Trophoblast cell (in vitro differentiated cells and primary cell): ENCODE measurements at regions not wholly inside any gene's neighbourhood (a gene's known extent, or its start where the extent isn't known, plus 50 kb on each side); places are given as distances from the start of the nearest gene placed in this dataset.
A peak's percentile ranks its signal among the peaks of the same experiment; 100 is the strongest.

ENCODE experiments used
- DNase-seq, 2 donors: peaks; one replicate each; pipeline ENCODE4 v3.0.0-alpha.2; 2016
- H2AFZ ChIP-seq: 2 replicates; pipeline ENCODE4 v1.6.1; 2013; ENCODE audit warnings: low read length, moderate library complexity, mild to moderate bottlenecking; ENCODE audit not compliant: insufficient read depth, poor library complexity
- H2AK5ac ChIP-seq: 2 replicates; pipeline ENCODE4 v1.6.1; 2013; ENCODE audit warnings: mild to moderate bottlenecking, low read length
- H2BK120ac ChIP-seq: 2 replicates; pipeline ENCODE4 v1.6.1; 2013; ENCODE audit warnings: low read length, mild to moderate bottlenecking, moderate library complexity; ENCODE audit not compliant: insufficient read depth, poor library complexity
- H2BK12ac ChIP-seq: 2 replicates; pipeline ENCODE4 v1.6.1; 2013; ENCODE audit warnings: mild to moderate bottlenecking, low read length, moderate library complexity
- H2BK5ac ChIP-seq: 2 replicates; pipeline ENCODE4 v1.6.1; 2013; ENCODE audit warnings: low read length, low read depth, moderate library complexity, mild to moderate bottlenecking; ENCODE audit not compliant: poor library complexity
- H3K14ac ChIP-seq: 2 replicates; pipeline ENCODE4 v1.6.1; 2013; ENCODE audit warnings: mild to moderate bottlenecking, low read length
- H3K18ac ChIP-seq: 2 replicates; pipeline ENCODE4 v1.6.1; 2013; ENCODE audit warnings: mild to moderate bottlenecking, low read length
- H3K23ac ChIP-seq: 2 replicates; pipeline ENCODE4 v1.6.1; 2013; ENCODE audit warnings: low read length
- H3K27ac ChIP-seq: 2 replicates; pipeline ENCODE4 v1.5.1; 2013; ENCODE audit warnings: low read depth, mild to moderate bottlenecking, inconsistent platforms, low read length, moderate library complexity
- H3K27me3 ChIP-seq: 2 replicates; pipeline ENCODE4 v1.6.1; 2013; ENCODE audit warnings: inconsistent platforms, mild to moderate bottlenecking, low read length, moderate library complexity; ENCODE audit not compliant: insufficient read depth
- H3K36me3 ChIP-seq, 2 experiments: 1 replicate in 1 of 2; 2 replicates in 1 of 2; pipeline ENCODE4 v1.6.1; 2013; ENCODE audit warnings: low read length in 2 of 2, mild to moderate bottlenecking in 2 of 2, moderate library complexity in 1 of 2; ENCODE audit not compliant: insufficient read depth in 2 of 2, control insufficient read depth in 1 of 2
- H3K4ac ChIP-seq: 2 replicates; pipeline ENCODE4 v1.6.1; 2013; ENCODE audit warnings: low read depth, mild to moderate bottlenecking, low read length, moderate library complexity
- H3K4me1 ChIP-seq, 2 experiments: 1 replicate in 1 of 2; 2 replicates in 1 of 2; pipeline ENCODE4 v1.6.1; 2013; ENCODE audit warnings: low read length in 2 of 2, mild to moderate bottlenecking in 2 of 2, moderate library complexity in 1 of 2; ENCODE audit not compliant: insufficient read depth in 2 of 2, control insufficient read depth in 1 of 2
- H3K4me2 ChIP-seq: 2 replicates; pipeline ENCODE4 v1.6.1; 2013; ENCODE audit warnings: inconsistent platforms, mild to moderate bottlenecking, low read length, moderate library complexity
- H3K4me3 ChIP-seq: 2 replicates; pipeline ENCODE4 v1.5.1; 2013; ENCODE audit warnings: mild to moderate bottlenecking, low read depth, low read length, inconsistent platforms
- H3K79me1 ChIP-seq: one replicate; pipeline ENCODE4 v1.6.1; 2013; ENCODE audit warnings: low read length
- H3K79me2 ChIP-seq: 2 replicates; pipeline ENCODE4 v1.6.1; 2013; ENCODE audit warnings: low read length, mild to moderate bottlenecking; ENCODE audit not compliant: control insufficient read depth, insufficient read depth, poor library complexity
- H3K9ac ChIP-seq: 2 replicates; pipeline ENCODE4 v1.6.1; 2013; ENCODE audit warnings: mild to moderate bottlenecking, low read length
- H3K9me3 ChIP-seq: 2 replicates; pipeline ENCODE4 v1.6.1; 2013; ENCODE audit warnings: low read depth, mild to moderate bottlenecking, control low read depth, inconsistent platforms, low read length; ENCODE audit not compliant: insufficient read depth
- H4K12ac ChIP-seq: 2 replicates; pipeline ENCODE4 v1.6.1; 2013; ENCODE audit warnings: low read depth, mild to moderate bottlenecking, low read length, moderate library complexity
- H4K8ac ChIP-seq: 2 replicates; pipeline ENCODE4 v1.6.1; 2013; ENCODE audit warnings: low read depth, mild to moderate bottlenecking, low read length, moderate library complexity
- H4K91ac ChIP-seq: one replicate; pipeline ENCODE4 v1.6.1; 2013; ENCODE audit warnings: low read depth, mild to moderate bottlenecking, low read length, moderate library complexity
- WGBS: extraction: QIAGEN DNeasy Blood & Tissue Kit; methylation state at CpG from one replicate; pipeline ENCODE4 v1.1.7; 2013; ENCODE audit warnings: missing lambda C conversion rate; ENCODE audit not compliant: insufficient read length, insufficient coverage; ENCODE audit errors: extremely low coverage; 5-methylcytosine and 5-hydroxymethylcytosine counted together

DNA sequence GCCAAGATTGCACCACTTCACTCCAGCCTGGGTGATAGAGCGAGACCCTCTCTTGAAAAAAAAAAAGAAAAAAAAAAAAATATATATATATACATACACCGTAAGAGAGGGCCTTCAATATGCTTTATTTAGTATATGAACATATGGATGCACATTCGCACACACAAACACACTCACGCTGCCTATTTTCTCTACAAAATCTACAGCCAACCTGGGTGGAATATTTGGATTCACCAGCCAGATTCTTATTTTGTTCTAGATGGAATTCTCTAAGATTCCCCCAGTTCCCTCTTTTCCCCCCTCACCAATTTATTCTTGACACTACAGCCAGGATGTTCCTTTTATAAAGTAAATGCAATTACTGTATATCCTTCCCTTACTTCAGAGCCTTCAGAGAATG lies 131.6 kb downstream of the TM2D1 start:
- Histone ChIP-seq H2BK5ac (no peak overlapping the region), H3K4ac (no peak overlapping the region), H3K36me3 (no peaks in the 10 kb centered on the region), H2AFZ (no peak overlapping the region), H2BK120ac (no peak overlapping the region), H3K79me2 (no peaks in the 10 kb centered on the region), H3K4me1 (no peaks in the 10 kb centered on the region), H3K9me3 (no peaks in the 10 kb centered on the region), H4K12ac (no peak overlapping the region), H3K4me3 (no peak overlapping the region), H3K79me1 (no peaks in the 10 kb centered on the region), H2AK5ac (no peak overlapping the region), H3K4me2 (no peak overlapping the region), H3K18ac (no peak overlapping the region), H4K91ac (no peak overlapping the region), H3K23ac (no peak overlapping the region), H3K27me3 (no peaks in the 10 kb centered on the region), H3K27ac (no peak overlapping the region), H3K14ac (no peak overlapping the region), H4K8ac (no peak overlapping the region), H2BK12ac (no peak overlapping the region), H3K9ac (no peak overlapping the region)
- no peak for DNase-seq
- no CpG with 5 or more reads among the region's 4 CpGs for WGBS

DNA sequence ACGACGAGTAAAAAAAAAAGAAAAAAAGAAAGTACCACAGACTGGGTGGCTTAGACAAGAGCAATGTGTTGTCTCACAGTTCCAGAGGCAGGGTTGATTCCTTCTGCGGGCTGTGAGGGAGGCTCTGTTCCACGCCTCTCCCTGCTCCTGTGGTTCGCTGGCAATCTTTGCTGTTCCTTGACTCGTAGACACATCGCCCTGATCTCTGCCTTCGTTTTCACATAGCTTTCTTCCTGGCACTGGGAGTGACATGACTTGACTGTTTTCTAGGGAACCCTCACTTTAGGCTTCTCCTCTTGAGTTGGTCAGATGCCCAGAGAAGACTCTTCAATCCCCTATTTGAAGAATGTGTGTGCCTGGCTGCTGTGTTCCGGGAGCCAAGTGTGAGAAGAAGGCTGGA lies 133.6 kb downstream of the TM2D1 start:
- H3K79me1 ChIP-seq = no peaks in the 10 kb centered on the region
- H3K18ac ChIP-seq = no peak overlapping the region
- no peak overlapping the region for H3K23ac ChIP-seq
- no peaks in the 10 kb centered on the region for H3K79me2 ChIP-seq
- H3K14ac ChIP-seq = no peak overlapping the region
- no peaks in the 10 kb centered on the region for H3K36me3 ChIP-seq
- H4K8ac ChIP-seq = no peak overlapping the region
- no peak overlapping the region for H2BK5ac ChIP-seq
- H3K9ac ChIP-seq = no peak overlapping the region
- no peak overlapping the region for H3K4me2 ChIP-seq
- no peak for DNase-seq
- no peak overlapping the region for H2AFZ ChIP-seq
- no peaks in the 10 kb centered on the region for H3K9me3 ChIP-seq
- WGBS = no CpG with 5 or more reads among the region's 9 CpGs
- no peak overlapping the region for H3K4ac ChIP-seq
- H4K12ac ChIP-seq = no peak overlapping the region
- no peak overlapping the region for H3K27ac ChIP-seq
- H2BK12ac ChIP-seq = no peak overlapping the region
- H3K4me1 ChIP-seq = no peaks in the 10 kb centered on the region
- H4K91ac ChIP-seq = no peak overlapping the region
- H3K4me3 ChIP-seq = no peak overlapping the region
- H2AK5ac ChIP-seq = no peak overlapping the region
- H3K27me3 ChIP-seq = no peaks in the 10 kb centered on the region
- no peak overlapping the region for H2BK120ac ChIP-seq

DNA sequence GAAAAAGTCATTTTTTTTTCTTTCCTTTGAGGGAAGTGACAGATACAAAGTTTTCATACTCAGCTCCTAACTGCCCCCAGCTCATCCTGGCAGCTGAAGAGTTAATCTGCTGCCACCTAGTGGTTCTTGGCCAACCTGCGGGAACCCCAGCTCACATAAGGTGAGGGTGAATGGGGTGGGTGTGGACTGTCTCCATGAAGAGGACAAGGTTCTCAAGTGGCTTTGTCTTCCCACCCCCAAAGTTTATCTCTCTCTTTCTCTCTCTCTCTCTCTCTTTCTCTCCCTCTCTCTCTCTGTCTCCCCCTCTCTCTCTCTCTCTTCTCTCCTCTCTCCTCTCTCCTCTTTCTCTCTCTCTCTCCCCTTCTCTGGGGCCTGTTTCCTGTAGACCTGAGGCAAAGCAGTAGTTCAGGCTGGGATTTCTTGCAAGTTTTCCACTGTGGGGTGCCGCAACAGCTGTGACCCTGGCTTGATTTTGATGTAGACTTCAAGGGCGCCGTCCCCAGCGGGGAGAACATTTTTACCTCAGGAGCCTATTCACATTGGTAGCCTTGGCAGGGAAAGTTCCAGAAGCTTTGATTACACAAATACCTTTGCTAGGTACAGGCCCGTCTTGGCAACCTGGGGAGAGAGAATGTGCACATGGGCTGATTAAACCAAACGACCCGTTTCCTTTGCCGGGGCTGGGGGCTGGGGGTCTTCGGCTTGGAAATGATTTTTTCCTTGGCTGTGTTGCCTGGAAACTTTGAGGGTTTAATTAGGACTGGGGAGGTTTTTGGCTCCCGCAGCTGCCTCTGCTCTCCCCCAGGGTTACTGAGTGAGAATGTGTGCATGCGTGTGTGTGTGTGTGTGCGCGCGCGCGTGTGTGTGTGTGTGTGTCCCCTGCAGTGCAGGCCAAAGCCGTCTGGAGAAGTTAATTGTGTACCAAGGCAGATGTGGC lies 135.9 kb downstream of the TM2D1 start:
- no peak overlapping the region for H2BK120ac ChIP-seq
- no peak overlapping the region for H3K27ac ChIP-seq
- DNase-seq = peak in 1 of 2 donors; percentile 51
- H3K27me3 ChIP-seq = no peaks in the 10 kb centered on the region
- no peak overlapping the region for H2BK5ac ChIP-seq
- WGBS = no CpG with 5 or more reads among the region's 18 CpGs
- no peak overlapping the region for H3K4me3 ChIP-seq
- H4K8ac ChIP-seq = no peak overlapping the region
- H4K12ac ChIP-seq = no peak overlapping the region
- H3K14ac ChIP-seq = no peak overlapping the region
- no peak overlapping the region for H2BK12ac ChIP-seq
- H2AK5ac ChIP-seq = no peak overlapping the region
- H3K9me3 ChIP-seq = no peaks in the 10 kb centered on the region
- no peaks in the 10 kb centered on the region for H3K36me3 ChIP-seq
- no peak overlapping the region for H4K91ac ChIP-seq
- H3K79me1 ChIP-seq = no peaks in the 10 kb centered on the region
- H3K4me1 ChIP-seq = no peaks in the 10 kb centered on the region
- no peaks in the 10 kb centered on the region for H3K79me2 ChIP-seq
- H2AFZ ChIP-seq = no peak overlapping the region
- H3K4me2 ChIP-seq = no peak overlapping the region
- H3K18ac ChIP-seq = no peak overlapping the region
- no peak overlapping the region for H3K4ac ChIP-seq
- H3K9ac ChIP-seq = no peak overlapping the region
- no peak overlapping the region for H3K23ac ChIP-seq

DNA sequence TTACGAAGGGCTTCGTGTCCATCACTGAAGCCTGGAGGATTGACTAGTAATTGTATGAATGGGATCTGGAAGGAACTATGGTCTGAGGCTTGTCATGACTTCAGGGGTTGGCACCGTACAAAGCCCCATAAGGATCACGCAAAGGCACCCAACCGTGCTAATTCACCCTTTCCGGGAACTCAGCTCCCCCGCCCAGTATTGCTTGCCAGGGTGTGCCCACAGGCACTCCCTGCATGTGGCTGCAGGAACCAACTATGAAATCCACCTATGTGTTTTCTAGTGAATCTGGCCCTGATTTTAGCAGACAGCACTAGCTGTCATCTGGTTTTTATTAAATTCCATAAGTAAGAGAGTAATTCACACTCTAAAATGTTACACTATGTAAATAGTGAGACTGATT lies 139.2 kb downstream of the TM2D1 start:
- Histone ChIP-seq H3K79me2 (no peaks in the 10 kb centered on the region), H4K8ac (no peak overlapping the region), H2AFZ (no peak overlapping the region), H3K36me3 (no peaks in the 10 kb centered on the region), H3K4me2 (no peak overlapping the region), H3K27me3 (no peaks in the 10 kb centered on the region), H3K23ac (no peak overlapping the region), H3K9me3 (no peaks in the 10 kb centered on the region), H3K4ac (no peak overlapping the region), H3K4me1 (no peaks in the 10 kb centered on the region), H4K91ac (no peak overlapping the region), H3K79me1 (no peaks in the 10 kb centered on the region), H3K27ac (no peak overlapping the region), H2BK120ac (no peak overlapping the region), H3K9ac (no peak overlapping the region), H2AK5ac (no peak overlapping the region), H4K12ac (no peak overlapping the region), H3K4me3 (no peak overlapping the region), H3K18ac (no peak overlapping the region), H2BK12ac (no peak overlapping the region), H2BK5ac (no peak overlapping the region), H3K14ac (no peak overlapping the region)
- DNase-seq = no peak
- no CpG with 5 or more reads among the region's 7 CpGs for WGBS
